Astrocyte (in vitro differentiated cells and primary cell): ENCODE measurements at regions not wholly inside any gene's neighbourhood (a gene's known extent, or its start where the extent isn't known, plus 50 kb on each side); places are given as distances from the start of the nearest gene placed in this dataset.

Experiments used
- DNase-seq: peaks from one replicate; pipeline ENCODE4 v3.0.0-alpha.2; 2010; ENCODE audit warnings: low read depth
- FAIRE-seq: peaks from 2 replicates; lab custom pipeline; 2011; peaks lifted over from hg19 to GRCh38; lab: Jason Lieb, UNC
- H2AFZ ChIP-seq: 2 replicates; pipeline ENCODE4 v1.6.0; 2012; ENCODE audit warnings: low read depth, low read length, inconsistent platforms
- H3K27ac ChIP-seq: 2 replicates; pipeline ENCODE4 v1.5.1; 2011; ENCODE audit warnings: low read depth, low read length, inconsistent platforms
- H3K27me3 ChIP-seq: 2 replicates; pipeline ENCODE4 v1.6.0; 2011; ENCODE audit warnings: low read length, inconsistent platforms; ENCODE audit not compliant: insufficient read depth
- H3K36me3 ChIP-seq: 2 replicates; pipeline ENCODE4 v1.5.1; 2011; ENCODE audit warnings: low read length, inconsistent platforms; ENCODE audit not compliant: insufficient read depth
- H3K4me1 ChIP-seq: 2 replicates; pipeline ENCODE4 v1.5.1; 2011; ENCODE audit warnings: low read length, inconsistent platforms; ENCODE audit not compliant: insufficient read depth
- H3K4me2 ChIP-seq: 2 replicates; pipeline ENCODE4 v1.6.0; 2012; ENCODE audit warnings: low read length, inconsistent platforms
- H3K4me3 ChIP-seq: 2 replicates; pipeline ENCODE4 v1.5.1; 2011; ENCODE audit warnings: low read depth, mild to moderate bottlenecking, low read length, inconsistent platforms; ENCODE audit not compliant: insufficient read depth
- H3K79me2 ChIP-seq: 2 replicates; pipeline ENCODE4 v1.6.0; 2012; ENCODE audit warnings: mild to moderate bottlenecking, low read length, inconsistent platforms; ENCODE audit not compliant: insufficient read depth
- H3K9ac ChIP-seq: 2 replicates; pipeline ENCODE4 v1.6.0; 2012; ENCODE audit warnings: mild to moderate bottlenecking, low read length, inconsistent platforms
- H3K9me3 ChIP-seq: 2 replicates; pipeline ENCODE4 v1.5.1; 2012; ENCODE audit warnings: low read depth, mild to moderate bottlenecking, low read length, inconsistent platforms; ENCODE audit not compliant: insufficient read depth
- H4K20me1 ChIP-seq: 2 replicates; pipeline ENCODE4 v1.6.0; 2012; ENCODE audit warnings: low read length, inconsistent platforms; ENCODE audit not compliant: insufficient read depth
- H3K27ac Mint-ChIP-seq: one replicate; pipeline ENCODE4 v1.8.0; 2021; ENCODE audit warnings: mild to moderate bottlenecking, mixed read lengths; ENCODE audit not compliant: unreplicated experiment
- H3K27me3 Mint-ChIP-seq: one replicate; pipeline ENCODE4 v1.8.0; 2021; ENCODE audit warnings: low read depth, mixed read lengths; ENCODE audit not compliant: unreplicated experiment
- H3K36me3 Mint-ChIP-seq: one replicate; pipeline ENCODE4 v1.8.0; 2021; ENCODE audit warnings: low read depth, mixed read lengths; ENCODE audit not compliant: unreplicated experiment
- H3K4me1 Mint-ChIP-seq: one replicate; pipeline ENCODE4 v1.8.0; 2021; ENCODE audit warnings: low read depth, mixed read lengths; ENCODE audit not compliant: unreplicated experiment
- H3K4me3 Mint-ChIP-seq: one replicate; pipeline ENCODE4 v1.8.0; 2021; ENCODE audit warnings: mild to moderate bottlenecking, moderate library complexity, mixed read lengths; ENCODE audit not compliant: unreplicated experiment
- H3K9me3 Mint-ChIP-seq: one replicate; pipeline ENCODE4 v1.8.0; 2021; ENCODE audit warnings: mild to moderate bottlenecking, mixed read lengths; ENCODE audit not compliant: unreplicated experiment
- CTCF ChIP-seq: IDR thresholded peaks from 2 replicates; pipeline ENCODE4 v1.5.1; 2011; ENCODE audit warnings: low read depth, mild to moderate bottlenecking, inconsistent platforms, low read length, moderate library complexity; ENCODE audit not compliant: insufficient read depth
- EZH2 ChIP-seq: IDR thresholded peaks from 2 replicates; pipeline ENCODE4 v1.6.1; 2012; ENCODE audit warnings: mild to moderate bottlenecking, low read length, inconsistent platforms; ENCODE audit not compliant: insufficient read depth

- no peaks in the 10 kb centered on the region for H4K20me1 ChIP-seq
- H2AFZ ChIP-seq = no peak overlapping the region
- Mint-ChIP-seq H3K4me1 (peaks cover 9% of the 10 kb centered on the region), H3K36me3 (no peaks in the 10 kb centered on the region), H3K27ac (no peak overlapping the region), H3K27me3 (peaks cover 4% of the 10 kb centered on the region), H3K9me3 (peaks cover 6% of the 10 kb centered on the region), H3K4me3 (no peak overlapping the region)
- no peaks in the 10 kb centered on the region for H3K9me3 ChIP-seq
- no peak overlapping the region for H3K9ac ChIP-seq
- no peaks in the 10 kb centered on the region for H3K27me3 ChIP-seq
- DNase-seq (no peak), FAIRE-seq (no peak)
- H3K4me1 ChIP-seq = no peaks in the 10 kb centered on the region
- H3K36me3 ChIP-seq = no peaks in the 10 kb centered on the region
- H3K4me2 ChIP-seq = no peak overlapping the region
- no peak for TF ChIP-seq CTCF
- TF ChIP-seq EZH2 = no peak
- H3K4me3 ChIP-seq = no peak overlapping the region
- H3K79me2 ChIP-seq = no peaks in the 10 kb centered on the region
- H3K27ac ChIP-seq = no peak overlapping the region
Observed at GRCh38 chr20:22929661-22930060, 105.5 kb upstream of the SSTR4 start.

GRCh38 chr20:22931653-22932608 is 103.2 kb upstream of the SSTR4 start:
- no peaks in the 10 kb centered on the region for H3K36me3 ChIP-seq
- Mint-ChIP-seq H3K4me1 (peaks cover 2% of the 10 kb centered on the region), H3K4me3 (no peak overlapping the region), H3K9me3 (peaks cover 6% of the 10 kb centered on the region), H3K36me3 (no peaks in the 10 kb centered on the region), H3K27ac (no peak overlapping the region), H3K27me3 (peaks cover 4% of the 10 kb centered on the region)
- FAIRE-seq (no peak), DNase-seq (no peak)
- H2AFZ ChIP-seq = no peak overlapping the region
- H3K27me3 ChIP-seq = no peaks in the 10 kb centered on the region
- H3K4me1 ChIP-seq = no peaks in the 10 kb centered on the region
- H3K4me3 ChIP-seq = no peak overlapping the region
- H3K9me3 ChIP-seq = no peaks in the 10 kb centered on the region
- H3K79me2 ChIP-seq = no peaks in the 10 kb centered on the region
- H3K9ac ChIP-seq = no peak overlapping the region
- H3K4me2 ChIP-seq = no peak overlapping the region
- H4K20me1 ChIP-seq = no peaks in the 10 kb centered on the region
- TF ChIP-seq EZH2 (no peak), CTCF (no peak)
- no peak overlapping the region for H3K27ac ChIP-seq

GRCh38 chr20:22939181-22939580 is 95.9 kb upstream of the SSTR4 start:
- Histone ChIP-seq H3K4me2 (no peak overlapping the region), H3K27ac (no peak overlapping the region), H3K9me3 (no peaks in the 10 kb centered on the region), H3K9ac (no peak overlapping the region), H3K79me2 (no peaks in the 10 kb centered on the region), H3K36me3 (no peaks in the 10 kb centered on the region), H3K4me1 (no peaks in the 10 kb centered on the region), H3K27me3 (no peaks in the 10 kb centered on the region), H3K4me3 (no peak overlapping the region), H2AFZ (no peak overlapping the region), H4K20me1 (no peaks in the 10 kb centered on the region)
- Mint-ChIP-seq H3K27me3 (peaks cover 9% of the 10 kb centered on the region), H3K36me3 (no peaks in the 10 kb centered on the region), H3K4me1 (no peaks in the 10 kb centered on the region), H3K27ac (no peak overlapping the region), H3K9me3 (peaks cover under 1% of the 10 kb centered on the region), H3K4me3 (no peak overlapping the region)
- DNase-seq = no peak
- FAIRE-seq = no peak
- TF ChIP-seq EZH2 (no peak), CTCF (no peak)
